ENCODE measurements at regions not wholly inside any gene's neighbourhood (a gene's known extent, or its start where the extent isn't known, plus 50 kb on each side); places are given as distances from the start of the nearest gene placed in this dataset.

DNA sequence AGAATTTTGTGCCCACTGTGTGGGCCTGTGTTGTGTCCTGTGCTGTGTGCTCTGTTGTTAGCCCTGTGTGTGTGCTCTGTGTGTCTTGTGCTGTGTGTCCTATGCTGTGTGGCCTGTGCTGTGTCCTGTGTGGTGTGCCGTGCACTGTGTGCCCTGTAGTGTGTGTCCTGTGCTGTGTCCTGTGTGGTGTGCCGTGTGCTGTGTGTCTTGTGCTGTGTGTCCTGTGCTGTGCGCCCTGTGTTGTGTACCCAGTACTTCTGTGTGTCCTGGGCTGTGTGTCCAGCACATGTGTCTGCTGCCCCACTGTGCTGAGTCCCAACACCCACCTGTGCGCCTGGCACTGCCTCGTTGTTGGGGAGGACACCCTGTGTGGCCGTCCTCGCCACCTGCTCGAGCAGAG, 53.2 kb upstream of the CHRNA7 start:
- Histone ChIP-seq H3K27ac (ENCODE audit: insufficient read depth in 1 of 2, low read depth in 1 of 2, low read length in 2 of 2, poor library complexity in 1 of 2, severe bottlenecking in 2 of 2) (no peak overlapping the region), H3K9me3 (ENCODE audit: control extremely low read depth in 1 of 5, control insufficient read depth in 4 of 5, insufficient read depth in 2 of 5, low read depth in 1 of 5, low read length in 4 of 5) (no peaks in the 10 kb centered on the region), H3K4me1 (ENCODE audit: control extremely low read depth in 1 of 4, control insufficient read depth in 4 of 4, insufficient read depth in 4 of 4, low read length in 3 of 4) (peaks cover 0 to 17% (median 9%) of the 10 kb centered on the region in 4 experiments), H3K4me3 (ENCODE audit: control insufficient read depth in 1 of 7, extremely low read depth in 1 of 7, insufficient read depth in 4 of 7, low read depth in 2 of 7, low read length in 6 of 7) (no peak overlapping the region), H3K27me3 (replicated peaks in 2 of 5; ENCODE audit: control insufficient read depth in 4 of 5, insufficient read depth in 5 of 5, low read length in 4 of 5) (peaks cover 0 to 12% (median 0%) of the 10 kb centered on the region in 5 experiments), H3K36me3 (ENCODE audit: control insufficient read depth in 4 of 4, insufficient read depth in 4 of 4, low read length in 3 of 4) (no peaks in the 10 kb centered on the region)
- ChIA-PET POLR2A (no interaction called here), CTCF (interaction anchor here (0.9 to 2.5 kb wide), 13 partner anchors 8 to 488 kb away, joined by 3 to 15 read pairs (median 4); partner anchors contain the start of gene CHRNA7)
- no peak for DNase-seq
- 68% methylated on average over 7 of the region's 8 CpGs for WGBS (ENCODE audit: insufficient coverage)

DNA sequence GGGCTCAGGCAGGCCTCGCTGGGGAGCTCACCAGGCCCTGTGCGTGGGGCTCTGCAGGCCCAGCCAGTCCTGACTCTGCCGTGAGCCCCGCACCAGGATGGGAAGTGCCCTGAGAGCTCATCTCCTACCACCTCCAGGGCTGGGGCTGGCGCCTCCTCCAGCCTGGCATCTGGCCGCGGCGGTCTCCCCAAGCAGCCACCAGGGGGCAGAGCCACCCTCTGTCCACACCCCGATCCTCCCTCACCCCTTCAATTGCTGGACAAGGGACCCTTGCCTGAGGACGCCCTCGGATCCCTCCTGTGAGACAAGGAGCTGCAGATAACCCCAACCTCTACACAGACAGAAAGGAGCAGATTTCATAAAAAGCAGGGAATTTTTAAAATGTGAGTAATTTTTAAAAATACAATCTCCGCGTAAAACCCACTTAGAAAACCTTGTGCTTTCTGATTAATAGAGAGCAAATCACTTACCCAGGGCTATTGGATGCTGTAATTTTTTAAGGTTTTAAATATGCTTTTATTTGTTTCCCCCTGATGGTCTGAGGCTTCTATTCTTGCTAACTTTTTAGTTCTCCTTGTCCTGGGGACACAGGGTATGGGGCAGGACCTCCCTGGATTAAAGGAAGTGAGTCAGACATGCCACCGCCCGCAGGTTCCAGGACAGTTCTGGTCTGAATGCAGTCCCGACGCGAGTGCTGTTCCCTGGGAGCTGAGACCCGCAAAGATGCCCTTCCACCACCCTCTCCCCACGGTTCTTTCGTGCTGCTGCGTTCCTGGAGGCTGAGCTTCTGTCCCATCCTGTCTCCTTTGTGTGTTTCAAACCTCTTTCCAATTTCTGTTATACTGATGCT, 52.3 kb upstream of the CHRNA7 start:
- peak; percentile 56 to 67 (median 62) for DNase-seq
- POLR2A ChIA-PET = no interaction called here
- no peaks in the 10 kb centered on the region for H3K9me3 ChIP-seq (ENCODE audit: control extremely low read depth in 1 of 5, control insufficient read depth in 4 of 5, insufficient read depth in 2 of 5, low read depth in 1 of 5, low read length in 4 of 5)
- no peaks in the 10 kb centered on the region for H3K36me3 ChIP-seq (ENCODE audit: control insufficient read depth in 4 of 4, insufficient read depth in 4 of 4, low read length in 3 of 4)
- H3K27ac ChIP-seq (ENCODE audit: insufficient read depth in 1 of 2, low read depth in 1 of 2, low read length in 2 of 2, poor library complexity in 1 of 2, severe bottlenecking in 2 of 2) = no peak overlapping the region
- peaks cover 0 to 17% (median 9%) of the 10 kb centered on the region in 4 experiments for H3K4me1 ChIP-seq (ENCODE audit: control extremely low read depth in 1 of 4, control insufficient read depth in 4 of 4, insufficient read depth in 4 of 4, low read length in 3 of 4)
- WGBS (ENCODE audit: insufficient coverage) = 18% methylated on average over 16 of the region's 22 CpGs
- H3K4me3 ChIP-seq (ENCODE audit: control insufficient read depth in 1 of 7, extremely low read depth in 1 of 7, insufficient read depth in 4 of 7, low read depth in 2 of 7, low read length in 6 of 7) = no peak overlapping the region
- peaks cover 0 to 12% (median 0%) of the 10 kb centered on the region in 5 experiments for H3K27me3 ChIP-seq (replicated peaks in 2 of 5; ENCODE audit: control insufficient read depth in 4 of 5, insufficient read depth in 5 of 5, low read length in 4 of 5)
- CTCF ChIA-PET = interaction anchor here (0.9 to 2.5 kb wide), 13 partner anchors 9 to 157 kb away, joined by 3 to 15 read pairs (median 4); partner anchors contain the start of gene CHRNA7
